ENCODE measurements at regions not wholly inside any gene's neighbourhood (a gene's known extent, or its start where the extent isn't known, plus 50 kb on each side); places are given as distances from the start of the nearest gene placed in this dataset.

- no peak for TF ChIP-seq GATA3 (IDR thresholded peaks at IDR 0.05; ENCODE audit: low read depth, low read length)
- no peak for TF ChIP-seq GATA2 (IDR thresholded peaks at IDR 0.05; ENCODE audit: low read depth, low read length)
Observed at GRCh38 chr2:18423636-18424035, 136.8 kb downstream of the RDH14 start.

Measured in SH-SY5Y (cell line).